A673 (cell line): ENCODE measurements at regions not wholly inside any gene's neighbourhood (a gene's known extent, or its start where the extent isn't known, plus 50 kb on each side); places are given as distances from the start of the nearest gene placed in this dataset.

Source experiments
- BruUV-seq: library from RNA; stranded (reverse); fragments of 400-500 nt; replicated peaks from 2 replicates; lab custom pipeline; 2021; lab: Mats Ljungman, UMichigan
- CTCF ChIA-PET: fragments of 300-600 bp; sonication (Branson Sonifier 250); formaldehyde crosslinking; loops from one replicate; lab custom pipeline; 2022; ENCODE audit warnings: antibody characterized with exemption; lab: Charles Lee
- POLR2A ChIA-PET: fragments of 300-600 bp; sonication (Branson Sonifier 250); formaldehyde crosslinking; loops from one replicate; lab custom pipeline; 2022; ENCODE audit warnings: antibody characterized with exemption; ENCODE audit not compliant: low non-redundant PET; lab: Charles Lee
- DNase-seq: peaks from one replicate; pipeline ENCODE4 v3.0.0-alpha.2; 2015; ENCODE audit warnings: low spot score
- H3K27ac ChIP-seq: fragments of 200-600 bp; sonication (generic); 2 replicates; pipeline ENCODE4 v1.5.1; 2016; ENCODE audit warnings: mixed run types, low read depth, mild to moderate bottlenecking, mixed read lengths, antibody characterized with exemption, low read length; ENCODE audit not compliant: poor library complexity, severe bottlenecking
- H3K27me3 ChIP-seq: fragments of 200-600 bp; sonication (generic); replicated peaks from 2 replicates; pipeline ENCODE4 v1.6.1; 2017; ENCODE audit warnings: mixed run types, low read depth, mild to moderate bottlenecking, mixed read lengths, antibody characterized with exemption, low read length; ENCODE audit not compliant: insufficient read depth, poor library complexity
- H3K36me3 ChIP-seq: fragments of 200-600 bp; sonication (generic); 2 replicates; pipeline ENCODE4 v1.6.1; 2016; ENCODE audit warnings: mixed run types, mild to moderate bottlenecking, mixed read lengths, antibody characterized with exemption, low read length; ENCODE audit not compliant: insufficient read depth, poor library complexity, severe bottlenecking
- H3K4me1 ChIP-seq: fragments of 200-600 bp; sonication (generic); 2 replicates; pipeline ENCODE4 v1.6.1; 2017; ENCODE audit warnings: mixed run types, mild to moderate bottlenecking, mixed read lengths, antibody characterized with exemption, low read length; ENCODE audit not compliant: insufficient read depth, poor library complexity, severe bottlenecking
- H3K4me3 ChIP-seq: fragments of 200-600 bp; sonication (generic); 2 replicates; pipeline ENCODE4 v1.5.1; 2016; ENCODE audit warnings: low read depth, mixed run types, mild to moderate bottlenecking, mixed read lengths, low read length; ENCODE audit not compliant: poor library complexity, severe bottlenecking
- H3K9me3 ChIP-seq: fragments of 200-600 bp; sonication (generic); 2 replicates; pipeline ENCODE4 v1.6.1; 2016; ENCODE audit warnings: mixed run types, low read depth, mild to moderate bottlenecking, mixed read lengths, antibody characterized with exemption, low read length; ENCODE audit not compliant: poor library complexity, severe bottlenecking
- EZH2 ChIP-seq: fragments of 200-600 bp; sonication (generic); IDR thresholded peaks from 2 replicates; pipeline ENCODE4 v1.6.1; 2017; ENCODE audit warnings: borderline replicate concordance, low read depth, mild to moderate bottlenecking, mixed read lengths, antibody characterized with exemption, low read length; ENCODE audit not compliant: poor library complexity, severe bottlenecking
- intact Hi-C: fragments of 100-400 bp; cut with micrococcal nuclease; formaldehyde crosslinking; loops from one replicate; pipeline ENCODE4 v1.10.0; 2022; ENCODE audit not compliant: unreplicated experiment
- TF ChIP-seq, protein P1 (sequence below): fragments of 300-800, 200-600 bp; sonication (generic); conservative IDR thresholded peaks from 2 replicates; pipeline ENCODE4 v1.5.1; 2017; ENCODE audit warnings: low read depth, mild to moderate bottlenecking, antibody characterized with exemption, low read length, moderate library complexity, mixed read lengths

DNA sequence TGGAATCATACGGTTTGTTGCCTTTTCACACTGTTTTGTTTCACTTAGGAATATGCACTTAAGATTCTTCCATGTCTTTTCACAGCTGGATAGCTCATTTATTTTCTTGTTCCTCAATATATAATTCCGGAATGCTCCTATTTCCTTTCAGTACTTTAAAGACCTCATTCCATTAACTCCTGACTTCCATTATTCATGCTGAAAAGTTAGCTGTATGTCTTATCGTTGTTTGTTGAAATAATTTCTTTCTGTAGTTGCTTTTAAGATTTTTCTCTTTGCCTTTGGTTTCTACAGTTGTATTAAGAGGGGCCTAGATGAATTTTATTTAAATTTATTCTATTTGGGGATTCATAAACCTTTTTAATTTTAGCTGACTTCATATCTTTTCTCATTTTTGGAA is 122.2 kb downstream of the ANXA2 start:
- H3K4me1 ChIP-seq: no peaks in the 10 kb centered on the region
- intact Hi-C loops: no loop called here
- H3K27ac ChIP-seq: no peak overlapping the region
- ChIA-PET POLR2A (no interaction called here), CTCF (interaction anchor here (0.6 kb wide), 1 partner anchor 97 kb away, joined by 4 read pairs; no protein-coding TSS in a partner anchor)
- TF ChIP-seq, protein P1, sequence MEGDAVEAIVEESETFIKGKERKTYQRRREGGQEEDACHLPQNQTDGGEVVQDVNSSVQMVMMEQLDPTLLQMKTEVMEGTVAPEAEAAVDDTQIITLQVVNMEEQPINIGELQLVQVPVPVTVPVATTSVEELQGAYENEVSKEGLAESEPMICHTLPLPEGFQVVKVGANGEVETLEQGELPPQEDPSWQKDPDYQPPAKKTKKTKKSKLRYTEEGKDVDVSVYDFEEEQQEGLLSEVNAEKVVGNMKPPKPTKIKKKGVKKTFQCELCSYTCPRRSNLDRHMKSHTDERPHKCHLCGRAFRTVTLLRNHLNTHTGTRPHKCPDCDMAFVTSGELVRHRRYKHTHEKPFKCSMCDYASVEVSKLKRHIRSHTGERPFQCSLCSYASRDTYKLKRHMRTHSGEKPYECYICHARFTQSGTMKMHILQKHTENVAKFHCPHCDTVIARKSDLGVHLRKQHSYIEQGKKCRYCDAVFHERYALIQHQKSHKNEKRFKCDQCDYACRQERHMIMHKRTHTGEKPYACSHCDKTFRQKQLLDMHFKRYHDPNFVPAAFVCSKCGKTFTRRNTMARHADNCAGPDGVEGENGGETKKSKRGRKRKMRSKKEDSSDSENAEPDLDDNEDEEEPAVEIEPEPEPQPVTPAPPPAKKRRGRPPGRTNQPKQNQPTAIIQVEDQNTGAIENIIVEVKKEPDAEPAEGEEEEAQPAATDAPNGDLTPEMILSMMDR: no peak
- no peak for TF ChIP-seq EZH2
- peaks cover 18% of the 10 kb centered on the region for H3K9me3 ChIP-seq
- no TSS peak for BruUV-seq
- H3K27me3 ChIP-seq: peaks cover 20% of the 10 kb centered on the region
- DNase-seq: no peak
- H3K4me3 ChIP-seq: no peak overlapping the region
- no peaks in the 10 kb centered on the region for H3K36me3 ChIP-seq

DNA sequence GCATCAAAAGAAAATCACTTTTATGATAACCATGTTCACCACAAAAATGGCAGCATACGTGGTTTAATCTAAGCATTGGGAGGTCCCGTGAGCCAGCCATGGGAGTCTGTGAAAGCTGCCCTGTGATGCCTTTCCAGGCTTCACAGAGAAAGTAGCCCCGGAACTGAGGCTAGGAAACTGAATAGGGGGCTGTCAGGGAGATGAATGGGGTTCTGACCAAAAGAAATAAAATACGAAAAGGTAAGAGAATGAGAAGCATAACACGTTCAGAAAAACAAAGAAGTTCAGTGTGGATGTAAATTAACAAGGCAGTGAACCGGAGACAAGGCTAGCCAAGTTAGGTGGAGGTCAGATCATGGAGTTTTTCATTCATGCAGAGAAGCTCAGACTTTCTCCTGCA is 118.9 kb downstream of the ANXA2 start:
- intact Hi-C loops: no loop called here
- peaks cover 18% of the 10 kb centered on the region for H3K9me3 ChIP-seq
- no peak for DNase-seq
- H3K4me1 ChIP-seq: no peaks in the 10 kb centered on the region
- no TSS peak for BruUV-seq
- CTCF ChIA-PET: no interaction called here
- no peak overlapping the region for H3K27ac ChIP-seq
- H3K4me3 ChIP-seq: no peak overlapping the region
- POLR2A ChIA-PET: no interaction called here
- peaks cover 50% of the 10 kb centered on the region for H3K27me3 ChIP-seq
- no peaks in the 10 kb centered on the region for H3K36me3 ChIP-seq
- TF ChIP-seq EZH2: no peak
- TF ChIP-seq, protein P1: no peak

DNA sequence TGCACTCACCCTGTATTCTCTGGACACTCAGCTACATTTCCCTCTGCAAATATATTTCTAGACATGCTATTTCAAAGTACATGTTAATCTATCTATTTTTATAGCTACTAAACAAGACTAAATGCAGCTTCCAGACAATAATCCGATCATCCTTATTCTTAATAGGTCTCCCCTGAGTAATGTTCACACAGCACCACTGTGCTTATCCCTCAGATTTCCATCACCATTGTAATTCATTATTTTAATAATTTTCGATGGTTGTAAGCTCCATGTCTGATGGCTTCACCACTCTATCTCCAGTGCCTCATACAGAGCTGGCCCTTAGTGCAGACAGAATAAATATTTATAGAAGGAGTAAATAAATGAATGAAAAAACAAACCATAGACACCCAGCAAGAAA is 117.5 kb downstream of the ANXA2 start:
- no TSS peak for BruUV-seq
- H3K9me3 ChIP-seq: peaks cover 12% of the 10 kb centered on the region
- H3K4me1 ChIP-seq: no peaks in the 10 kb centered on the region

More for the DNA sequence above, 117.5 kb downstream of the ANXA2 start:
- Histone ChIP-seq H3K36me3 (no peaks in the 10 kb centered on the region), H3K4me3 (no peak overlapping the region), H3K27me3 (peaks cover 62% of the 10 kb centered on the region), H3K27ac (no peak overlapping the region)
- DNase-seq: no peak
- no peak for TF ChIP-seq EZH2
- TF ChIP-seq, protein P1: no peak
- ChIA-PET POLR2A (no interaction called here), CTCF (no interaction called here)
- intact Hi-C loops: no loop called here
